GM18858 (cell line): ENCODE measurements at regions not wholly inside any gene's neighbourhood (a gene's known extent, or its start where the extent isn't known, plus 50 kb on each side); places are given as distances from the start of the nearest gene placed in this dataset.

Source experiments
- ATAC-seq: cut with Tn5 transposase; IDR thresholded peaks from one replicate; pipeline ENCODE4 v1.9.1; 2021; ENCODE audit not compliant: unreplicated experiment

- no peak for ATAC-seq
These were observed 1041.8 kb downstream of the SORCS3 start for GRCh38 chr10:105682911-105683310.

- ATAC-seq = no peak
These were observed 1040.0 kb downstream of the SORCS3 start for GRCh38 chr10:105681051-105681450.

DNA sequence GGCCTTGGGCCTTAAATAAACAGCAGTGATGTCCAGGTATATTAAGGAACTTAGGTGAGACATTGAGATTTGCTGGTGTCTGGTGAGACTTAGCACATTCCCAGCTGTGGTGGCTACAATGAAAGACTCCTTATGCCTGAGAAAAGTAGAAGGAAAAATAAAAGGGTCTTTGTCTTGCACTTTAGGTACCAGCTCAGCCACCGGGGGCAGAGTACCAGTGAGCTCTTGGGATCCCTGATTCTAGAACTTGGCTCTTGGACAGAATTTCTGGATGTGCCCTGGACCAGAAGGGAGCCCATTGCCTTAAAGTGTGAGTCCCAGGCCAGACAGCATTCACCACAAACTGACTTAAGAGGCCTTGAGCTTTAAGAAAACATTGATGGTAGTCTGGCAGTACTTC is 1038.7 kb downstream of the SORCS3 start:
- ATAC-seq = no peak

DNA sequence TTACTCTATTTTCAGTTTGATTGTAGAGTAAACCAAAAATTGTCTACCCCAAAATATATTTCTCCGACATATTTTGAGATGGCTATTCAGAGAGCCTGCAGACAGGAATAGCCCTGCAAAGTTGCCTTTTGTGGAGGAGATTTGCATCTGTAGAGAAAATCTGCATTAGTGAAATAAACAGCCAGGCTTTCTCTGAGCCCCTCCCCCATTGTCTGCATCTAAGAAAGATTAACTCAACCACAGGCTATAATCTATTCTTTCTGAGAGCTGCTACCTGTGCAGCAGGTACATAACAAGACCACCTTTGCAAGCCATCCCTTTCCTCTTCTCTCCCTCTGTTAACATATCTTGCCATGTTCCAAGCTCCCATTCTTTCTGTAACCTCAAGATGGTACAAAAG is 1034.2 kb downstream of the SORCS3 start:
- ATAC-seq = no peak

- no peak for ATAC-seq
These were observed 1033.4 kb downstream of the SORCS3 start for GRCh38 chr10:105674448-105674847.

DNA sequence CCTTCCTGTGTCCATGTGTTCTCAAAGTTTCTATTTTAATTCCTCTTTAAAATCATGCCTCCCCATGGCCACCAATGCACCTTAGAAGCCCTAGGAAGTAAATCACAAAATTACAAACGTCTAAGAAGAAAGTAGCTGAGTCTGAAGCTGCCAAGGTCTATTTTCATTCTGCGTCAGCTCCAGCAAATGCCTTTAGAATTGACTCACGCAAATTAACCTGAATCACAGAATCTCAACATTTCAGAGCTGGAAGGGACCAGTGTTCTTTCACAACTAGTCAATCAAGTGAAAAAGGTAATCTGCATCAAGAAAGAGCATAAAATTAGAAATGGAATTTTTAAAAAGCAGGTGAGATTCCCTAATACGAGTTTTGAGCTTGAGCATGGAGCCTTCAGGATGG is 1017.6 kb downstream of the SORCS3 start:
- ATAC-seq = no peak

- ATAC-seq = no peak
These were observed 1015.8 kb downstream of the SORCS3 start for GRCh38 chr10:105656856-105657255.

DNA sequence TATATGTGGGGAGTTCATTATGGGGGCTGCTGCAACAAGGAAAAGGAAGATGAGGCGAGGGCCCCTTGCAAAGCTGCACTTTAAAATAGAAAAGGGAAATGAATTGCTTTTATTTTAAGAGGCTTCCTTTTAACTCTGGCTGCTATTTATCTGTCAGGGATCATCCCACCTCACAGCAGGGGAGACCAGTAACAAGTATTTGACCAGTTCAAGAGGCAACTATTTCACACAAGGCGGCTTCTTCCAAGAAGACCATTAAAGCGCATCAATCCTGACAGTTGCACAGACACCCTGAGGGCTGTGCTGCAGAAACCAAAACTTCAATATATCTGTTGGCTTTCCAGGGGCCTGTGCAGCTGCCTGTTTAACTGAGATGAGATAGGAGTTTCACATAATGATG is 1009.2 kb downstream of the SORCS3 start:
- ATAC-seq = no peak

DNA sequence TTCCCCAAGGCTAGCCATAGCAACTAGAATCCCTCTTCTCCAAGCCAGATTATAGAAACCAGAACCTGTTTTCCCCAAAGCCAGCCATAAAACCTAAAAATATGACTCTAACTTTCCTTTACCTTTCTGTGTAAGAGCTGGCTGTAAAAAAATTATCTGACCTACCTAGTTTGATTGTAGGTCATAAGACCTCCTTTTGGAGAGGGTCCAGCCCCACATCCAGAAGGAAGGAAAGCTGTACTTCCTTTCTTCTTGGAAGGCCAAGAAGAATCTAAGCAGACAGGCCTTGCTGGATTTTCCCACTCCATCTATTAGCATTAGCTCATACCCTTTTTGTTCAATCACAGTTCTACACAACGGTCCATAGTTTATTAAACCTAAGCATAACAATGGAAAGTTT is 1006.3 kb downstream of the SORCS3 start:
- ATAC-seq = no peak

DNA sequence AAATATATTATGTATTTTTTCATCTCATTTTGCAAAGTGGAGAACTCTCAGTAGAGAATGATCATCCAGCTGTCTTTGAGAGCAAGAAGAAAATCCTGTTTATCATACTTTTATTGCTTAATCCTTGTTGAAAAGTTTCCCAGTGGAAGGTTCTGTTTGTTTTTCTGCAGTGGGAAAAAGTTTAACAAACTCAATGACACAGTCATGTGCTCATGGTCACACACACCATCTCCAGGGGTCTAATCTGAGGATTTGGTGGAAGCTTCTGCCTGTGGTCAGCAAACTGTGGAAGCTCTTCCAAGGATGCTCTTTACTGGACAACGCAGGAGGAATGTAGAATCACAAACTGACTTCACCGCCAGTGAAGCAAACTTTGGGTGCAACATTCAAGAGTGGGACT is 1003.9 kb downstream of the SORCS3 start:
- no peak for ATAC-seq

- no peak for ATAC-seq
These were observed 1003.5 kb downstream of the SORCS3 start for GRCh38 chr10:105644559-105644958.

DNA sequence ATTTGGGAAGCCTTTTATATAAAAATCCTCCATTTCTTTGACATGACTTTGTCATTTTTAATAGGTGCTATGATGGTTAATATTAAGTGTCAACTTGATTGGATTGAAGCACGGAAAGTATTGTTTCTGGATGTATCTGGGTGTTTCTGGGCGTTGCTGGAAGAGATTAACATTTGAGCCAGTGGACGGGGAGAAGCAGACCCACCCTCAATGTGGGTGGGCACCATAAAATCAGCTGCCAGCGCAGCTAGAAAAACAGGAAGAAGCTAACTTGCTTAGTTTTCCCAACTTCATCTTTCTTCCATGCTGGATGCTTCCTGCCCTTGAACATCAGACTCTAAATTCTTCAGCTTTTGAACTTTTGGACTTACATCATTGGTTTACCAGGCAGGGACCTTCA is 1003.0 kb downstream of the SORCS3 start:
- ATAC-seq = no peak

DNA sequence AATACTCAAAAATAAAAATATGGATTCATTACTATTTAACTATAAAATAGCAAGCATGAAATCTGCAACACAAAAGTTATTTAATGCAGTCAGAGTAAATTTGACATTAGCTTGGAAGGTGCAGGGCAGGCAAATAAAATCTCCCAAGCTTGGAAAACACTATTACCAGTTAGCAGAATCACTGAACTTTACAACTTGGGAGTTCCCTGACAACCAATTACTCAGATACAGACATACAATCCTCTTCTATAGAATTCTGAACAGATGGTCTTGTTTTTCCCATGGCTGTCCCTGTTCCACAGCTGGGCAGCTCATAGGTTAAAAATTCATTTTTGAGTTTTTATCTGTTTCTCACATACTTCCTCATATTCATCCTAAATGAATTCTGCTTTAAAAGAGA is 1002.6 kb downstream of the SORCS3 start:
- no peak for ATAC-seq

DNA sequence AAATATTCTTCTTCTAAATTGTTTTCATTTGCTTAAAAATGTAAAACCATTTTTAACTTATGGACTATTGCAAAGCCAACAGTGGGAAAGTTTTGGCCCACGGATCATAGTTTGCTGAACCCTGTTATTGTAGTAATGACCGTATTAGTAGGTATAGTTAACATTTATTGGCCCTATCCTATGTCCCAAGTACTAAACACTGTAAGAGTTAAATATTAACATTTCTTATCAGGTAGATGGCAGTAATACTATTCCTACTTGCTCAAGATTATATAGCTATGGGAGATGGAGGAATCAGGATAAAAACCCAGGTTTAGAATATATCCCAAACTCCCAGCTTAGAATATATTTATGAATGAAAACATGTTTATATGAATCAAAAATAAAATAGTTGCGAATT is 993.2 kb downstream of the SORCS3 start:
- no peak for ATAC-seq

DNA sequence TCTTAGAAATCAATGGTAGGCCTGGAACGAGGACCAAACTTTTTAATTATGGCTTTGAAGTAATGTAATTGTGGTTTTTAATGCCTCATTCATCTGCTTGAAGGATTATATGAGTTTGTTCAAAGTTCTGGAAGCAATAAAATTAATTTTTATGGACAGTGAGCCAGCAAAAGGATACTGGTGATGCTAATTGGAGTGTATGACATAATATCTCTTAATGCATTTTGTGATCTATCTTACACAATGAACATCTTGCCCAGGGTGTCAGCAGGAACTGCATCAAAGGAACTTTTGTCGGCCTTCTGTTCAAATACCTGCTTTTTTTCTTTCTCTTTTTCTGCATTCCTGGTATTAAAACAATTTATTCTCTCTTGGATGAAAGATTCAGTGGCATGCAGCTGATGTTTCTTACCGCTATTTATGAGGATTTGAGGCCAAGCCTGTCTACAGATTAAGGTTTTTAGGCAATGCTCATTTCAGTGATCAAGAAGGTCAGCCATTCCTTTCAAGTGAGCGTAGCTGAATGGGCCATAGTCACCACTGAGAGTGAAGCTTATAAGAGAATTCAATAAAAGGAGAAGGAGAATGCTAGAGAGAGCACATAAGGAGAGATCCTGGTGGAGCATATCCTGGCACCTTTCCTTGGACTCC is 974.8 kb downstream of the SORCS3 start:
- no peak for ATAC-seq

DNA sequence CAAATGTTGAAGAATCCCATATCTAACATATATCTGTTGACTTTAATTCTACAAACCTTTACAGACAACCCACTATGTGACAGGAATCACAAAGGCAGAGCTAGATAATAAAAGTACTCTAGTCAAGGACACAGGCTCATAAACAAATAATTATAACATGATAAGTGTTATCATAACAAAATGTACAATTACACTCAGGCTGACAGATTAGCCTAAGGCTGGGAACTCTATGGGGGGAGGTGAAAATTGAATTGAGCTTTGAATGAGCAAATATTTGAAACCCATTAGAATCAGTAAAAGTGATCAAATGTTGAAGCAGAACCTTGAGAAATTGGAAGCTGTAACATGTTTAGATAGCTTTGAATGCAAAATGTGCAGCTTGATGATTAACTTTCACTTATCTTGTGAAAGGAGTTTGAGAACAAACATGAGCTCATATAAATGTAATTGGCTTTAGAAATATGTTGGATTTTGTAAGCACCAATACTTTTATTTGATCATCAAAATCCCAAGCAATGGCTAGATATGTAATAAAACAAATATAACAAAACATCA is 970.2 kb downstream of the SORCS3 start:
- ATAC-seq = no peak

DNA sequence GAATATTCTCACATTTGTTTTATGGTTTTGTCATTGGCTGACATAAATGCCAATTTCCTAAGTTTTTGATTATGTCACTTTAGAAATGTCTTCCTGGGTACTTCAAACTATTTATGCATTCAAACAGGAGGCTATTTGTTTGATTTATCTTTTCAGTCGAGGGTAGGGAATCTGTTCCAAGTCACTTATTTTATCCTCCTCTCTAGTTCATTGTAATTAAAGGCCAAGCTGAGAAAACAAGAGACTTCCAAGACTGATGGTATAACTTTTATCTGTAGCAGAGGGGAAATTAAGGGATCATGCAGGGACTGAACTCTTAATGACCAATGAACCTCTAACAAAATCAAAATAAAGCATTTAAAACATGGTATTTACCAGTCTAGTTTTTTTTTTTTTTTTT is 968.4 kb downstream of the SORCS3 start:
- ATAC-seq = no peak

DNA sequence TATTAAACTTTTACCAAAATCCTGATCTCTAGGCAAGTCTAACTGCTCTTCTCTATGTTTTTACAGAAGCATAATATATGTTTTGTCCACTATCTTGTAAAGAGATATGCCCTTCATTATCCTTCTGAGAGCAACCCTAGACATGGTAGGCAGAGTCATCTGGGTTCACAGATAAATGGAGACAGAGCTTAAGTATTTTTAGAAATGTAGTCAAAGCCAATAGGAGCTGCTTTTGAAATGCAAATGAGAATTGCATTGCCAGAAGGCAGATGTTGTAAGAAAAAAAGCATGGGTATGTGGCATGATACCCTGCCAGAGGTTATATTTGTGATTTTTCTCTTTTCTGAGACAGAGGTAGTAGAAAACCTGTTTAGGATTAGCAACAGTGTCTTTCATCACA is 964.8 kb downstream of the SORCS3 start:
- no peak for ATAC-seq

DNA sequence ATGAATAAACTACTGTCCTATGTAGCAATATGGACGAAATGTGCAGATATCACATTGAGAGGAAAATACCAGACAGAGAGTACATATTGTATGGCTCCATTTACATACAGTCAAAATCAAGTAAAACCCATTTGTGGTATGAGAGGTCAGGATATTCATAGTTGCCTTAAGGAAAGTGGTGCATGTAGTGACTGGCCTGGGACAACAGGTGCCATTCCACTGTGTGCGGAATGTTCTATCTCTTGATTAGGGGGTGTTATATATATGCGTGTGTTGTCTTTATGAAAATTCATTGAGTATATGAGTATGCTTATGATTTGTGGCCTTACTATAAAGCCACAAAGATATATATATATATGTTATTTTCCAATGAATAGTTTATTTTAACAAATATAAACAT is 964.0 kb downstream of the SORCS3 start:
- ATAC-seq = no peak

- no peak for ATAC-seq
These were observed 957.1 kb downstream of the SORCS3 start for GRCh38 chr10:105598207-105598606.

DNA sequence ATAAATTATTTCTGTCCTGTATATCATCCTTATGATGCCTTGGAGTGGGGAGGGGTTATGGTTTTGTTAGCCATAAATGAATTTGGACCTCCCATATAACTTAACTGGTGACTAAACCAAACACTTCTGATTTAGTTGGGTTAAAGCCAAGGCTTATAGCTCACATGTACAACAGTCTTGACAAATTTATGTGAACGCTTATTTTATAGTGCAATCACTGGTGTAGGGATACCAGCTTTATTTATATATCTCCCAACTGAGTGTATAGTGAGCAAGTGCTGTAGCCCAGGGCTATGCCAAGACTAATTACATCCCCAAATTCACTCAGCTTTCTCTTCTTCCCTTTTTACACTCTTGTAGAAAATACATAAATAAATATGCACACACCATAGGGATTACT is 956.2 kb downstream of the SORCS3 start:
- no peak for ATAC-seq

DNA sequence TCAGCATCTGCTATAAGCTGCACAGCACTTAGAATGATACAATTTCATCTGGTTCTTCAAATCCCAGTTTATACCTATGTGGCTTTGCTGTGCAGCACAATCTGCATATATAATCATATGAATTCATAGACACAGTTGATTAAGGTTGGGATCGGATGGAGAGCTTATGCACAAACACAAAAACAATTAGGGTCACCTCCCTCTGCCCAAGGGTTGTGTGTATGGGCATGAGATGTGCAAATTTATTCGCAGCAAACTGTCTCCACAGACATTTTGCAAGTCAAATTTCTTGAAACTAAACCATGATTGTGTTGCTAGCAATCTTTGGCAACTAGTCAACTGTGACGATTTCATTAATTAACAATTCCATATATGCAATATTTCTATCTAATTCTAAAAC is 955.7 kb downstream of the SORCS3 start:
- no peak for ATAC-seq

- ATAC-seq = no peak
These were observed 953.2 kb downstream of the SORCS3 start for GRCh38 chr10:105594296-105594695.
